ENCODE measurements at regions not wholly inside any gene's neighbourhood (a gene's known extent, or its start where the extent isn't known, plus 50 kb on each side); places are given as distances from the start of the nearest gene placed in this dataset.

DNA sequence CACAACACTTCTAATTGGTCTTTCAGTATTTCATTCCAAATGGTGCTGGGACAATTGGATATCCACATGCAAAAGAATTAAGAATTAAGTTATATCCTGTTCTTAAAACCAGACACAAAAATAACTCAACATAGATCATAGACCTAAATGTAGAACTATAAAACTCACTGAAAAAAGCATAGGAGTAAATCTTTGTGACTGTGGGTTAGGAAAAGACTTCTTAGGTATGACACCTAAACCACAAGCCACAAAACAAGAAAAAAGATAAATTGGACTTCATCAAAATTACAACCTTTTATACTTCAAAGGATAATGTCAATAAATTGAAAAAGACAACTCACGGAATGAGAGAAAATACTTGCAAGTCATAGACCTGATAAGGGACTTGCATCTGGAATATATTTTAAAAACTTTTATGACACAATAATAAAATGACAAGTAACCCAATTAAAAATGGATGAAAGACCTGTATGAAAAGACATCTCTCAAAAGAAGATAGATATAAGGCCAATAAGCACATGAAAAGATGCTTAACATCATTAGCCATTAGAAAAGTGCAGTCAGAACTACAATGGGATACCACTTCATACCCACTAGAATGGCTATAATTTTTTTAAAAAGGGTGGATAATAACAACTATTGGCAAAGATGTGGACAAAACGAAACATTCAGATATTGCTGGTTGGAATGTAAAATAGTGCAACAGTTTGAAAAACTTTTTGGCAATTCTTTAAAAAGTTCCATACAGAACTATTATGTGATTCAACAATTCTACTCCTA is 72.5 kb upstream of the SLC38A4 start:
- WGBS (ENCODE audit: missing lambda C conversion rate): 43% methylated on average over 2 of the region's 2 CpGs
- no peak for DNase-seq (ENCODE audit: low read depth in 1 of 2, low spot score in 1 of 2)
- H3K9me3 ChIP-seq: no peaks in the 10 kb centered on the region
- TF ChIP-seq TFCP2L1 (CRISPR knock-in tag; IDR thresholded peaks at IDR 0.05) (no peak), NR3C1 (IDR thresholded peaks at IDR 0.05) (no peak), TP53 (CRISPR knock-in tag; IDR thresholded peaks at IDR 0.05) (no peak), HOXB5 (CRISPR knock-in tag; IDR thresholded peaks at IDR 0.05) (no peak), ZNF302 (CRISPR knock-in tag; IDR thresholded peaks at IDR 0.05) (no peak)
- POLR2A ChIA-PET: no interaction called here
- no peaks in the 10 kb centered on the region for H3K4me1 ChIP-seq
- no peak overlapping the region for H3K4me3 ChIP-seq
- FAIRE-seq: peak; percentile 73
- H3K4me2 ChIP-seq: no peak overlapping the region
- no peak for ATAC-seq
- H3K27ac ChIP-seq: no peak overlapping the region
- CTCF ChIA-PET: no interaction called here

- ChIA-PET CTCF (no interaction called here), POLR2A (no interaction called here)
- 59% methylated on average over 1 of the region's 1 CpG for WGBS (ENCODE audit: missing lambda C conversion rate)
- no peak for TF ChIP-seq EHMT2 (IDR thresholded peaks at IDR 0.05; ENCODE audit: low read depth)
- no peak for TF ChIP-seq ZNF302 (CRISPR knock-in tag; IDR thresholded peaks at IDR 0.05)
- H3K4me2 ChIP-seq: no peak overlapping the region
- H3K9me3 ChIP-seq: no peaks in the 10 kb centered on the region
- no peak for DNase-seq (ENCODE audit: low read depth in 1 of 2, low spot score in 1 of 2)
- ATAC-seq: no peak
- H3K4me3 ChIP-seq: no peak overlapping the region
- FAIRE-seq: no peak
- H3K4me1 ChIP-seq: no peaks in the 10 kb centered on the region
- H3K27ac ChIP-seq: no peak overlapping the region
These were observed 73.2 kb upstream of the SLC38A4 start for GRCh38 chr12:46898989-46899388.

DNA sequence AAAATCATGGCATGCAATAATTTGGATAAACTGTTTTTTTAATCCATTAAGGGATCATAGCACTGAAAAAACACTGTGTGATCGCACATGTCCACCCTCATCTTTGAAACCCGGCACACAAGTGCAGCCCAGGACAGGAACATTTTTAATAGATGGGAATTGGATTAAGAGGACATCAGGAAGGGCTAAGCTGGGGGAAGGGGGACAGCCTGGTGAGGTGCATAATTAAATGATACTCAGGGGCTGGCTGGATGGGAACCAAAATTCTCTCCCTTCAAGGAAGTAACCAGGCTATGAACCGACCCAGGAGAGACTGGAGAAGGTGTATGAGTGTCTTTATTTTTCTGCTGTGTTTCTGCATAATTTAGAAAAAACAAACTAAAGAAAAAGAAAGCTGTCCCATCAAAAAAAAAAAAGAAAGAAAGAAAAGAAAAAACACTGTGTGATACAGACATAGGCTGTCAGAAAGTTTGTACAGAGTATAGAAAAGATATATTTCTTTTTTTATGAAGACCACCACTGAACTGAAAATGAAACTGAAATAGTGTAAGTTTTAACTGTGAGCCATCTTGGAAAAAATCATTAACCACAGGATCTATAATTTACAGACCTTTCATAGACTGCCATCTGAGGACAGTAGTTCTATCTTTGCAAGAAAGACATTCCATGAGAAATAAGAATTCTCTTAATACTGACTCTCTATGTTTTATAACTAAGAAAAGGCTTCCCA is 75.1 kb upstream of the SLC38A4 start:
- FAIRE-seq: no peak
- H3K4me1 ChIP-seq: no peaks in the 10 kb centered on the region
- TF ChIP-seq, protein P1, sequence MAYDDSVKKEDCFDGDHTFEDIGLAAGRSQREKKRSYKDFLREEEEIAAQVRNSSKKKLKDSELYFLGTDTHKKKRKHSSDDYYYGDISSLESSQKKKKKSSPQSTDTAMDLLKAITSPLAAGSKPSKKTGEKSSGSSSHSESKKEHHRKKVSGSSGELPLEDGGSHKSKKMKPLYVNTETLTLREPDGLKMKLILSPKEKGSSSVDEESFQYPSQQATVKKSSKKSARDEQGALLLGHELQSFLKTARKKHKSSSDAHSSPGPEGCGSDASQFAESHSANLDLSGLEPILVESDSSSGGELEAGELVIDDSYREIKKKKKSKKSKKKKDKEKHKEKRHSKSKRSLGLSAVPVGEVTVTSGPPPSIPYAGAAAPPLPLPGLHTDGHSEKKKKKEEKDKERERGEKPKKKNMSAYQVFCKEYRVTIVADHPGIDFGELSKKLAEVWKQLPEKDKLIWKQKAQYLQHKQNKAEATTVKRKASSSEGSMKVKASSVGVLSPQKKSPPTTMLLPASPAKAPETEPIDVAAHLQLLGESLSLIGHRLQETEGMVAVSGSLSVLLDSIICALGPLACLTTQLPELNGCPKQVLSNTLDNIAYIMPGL (CRISPR knock-in tag; IDR thresholded peaks at IDR 0.05; ENCODE audit: borderline replicate concordance): no peak
- TF ChIP-seq, protein P2, sequence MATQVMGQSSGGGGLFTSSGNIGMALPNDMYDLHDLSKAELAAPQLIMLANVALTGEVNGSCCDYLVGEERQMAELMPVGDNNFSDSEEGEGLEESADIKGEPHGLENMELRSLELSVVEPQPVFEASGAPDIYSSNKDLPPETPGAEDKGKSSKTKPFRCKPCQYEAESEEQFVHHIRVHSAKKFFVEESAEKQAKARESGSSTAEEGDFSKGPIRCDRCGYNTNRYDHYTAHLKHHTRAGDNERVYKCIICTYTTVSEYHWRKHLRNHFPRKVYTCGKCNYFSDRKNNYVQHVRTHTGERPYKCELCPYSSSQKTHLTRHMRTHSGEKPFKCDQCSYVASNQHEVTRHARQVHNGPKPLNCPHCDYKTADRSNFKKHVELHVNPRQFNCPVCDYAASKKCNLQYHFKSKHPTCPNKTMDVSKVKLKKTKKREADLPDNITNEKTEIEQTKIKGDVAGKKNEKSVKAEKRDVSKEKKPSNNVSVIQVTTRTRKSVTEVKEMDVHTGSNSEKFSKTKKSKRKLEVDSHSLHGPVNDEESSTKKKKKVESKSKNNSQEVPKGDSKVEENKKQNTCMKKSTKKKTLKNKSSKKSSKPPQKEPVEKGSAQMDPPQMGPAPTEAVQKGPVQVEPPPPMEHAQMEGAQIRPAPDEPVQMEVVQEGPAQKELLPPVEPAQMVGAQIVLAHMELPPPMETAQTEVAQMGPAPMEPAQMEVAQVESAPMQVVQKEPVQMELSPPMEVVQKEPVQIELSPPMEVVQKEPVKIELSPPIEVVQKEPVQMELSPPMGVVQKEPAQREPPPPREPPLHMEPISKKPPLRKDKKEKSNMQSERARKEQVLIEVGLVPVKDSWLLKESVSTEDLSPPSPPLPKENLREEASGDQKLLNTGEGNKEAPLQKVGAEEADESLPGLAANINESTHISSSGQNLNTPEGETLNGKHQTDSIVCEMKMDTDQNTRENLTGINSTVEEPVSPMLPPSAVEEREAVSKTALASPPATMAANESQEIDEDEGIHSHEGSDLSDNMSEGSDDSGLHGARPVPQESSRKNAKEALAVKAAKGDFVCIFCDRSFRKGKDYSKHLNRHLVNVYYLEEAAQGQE (IDR thresholded peaks at IDR 0.05): no peak
- TF ChIP-seq USF2 (IDR thresholded peaks at IDR 0.05) (no peak), GATA3 (IDR thresholded peaks at IDR 0.05; ENCODE audit: borderline replicate concordance) (no peak), RCOR1 (IDR thresholded peaks at IDR 0.05; ENCODE audit: low read depth, low read length) (no peak), HOXB5 (CRISPR knock-in tag; IDR thresholded peaks at IDR 0.05) (no peak), HES2 (IDR thresholded peaks at IDR 0.05) (no peak), POLR2A (IDR thresholded peaks at IDR 0.05; ENCODE audit: low read length) (no peak), ELK1 (IDR thresholded peaks at IDR 0.05; ENCODE audit: low read depth, low read length) (no peak), FOSB (CRISPR knock-in tag; IDR thresholded peaks at IDR 0.05) (no peak), CEBPB (IDR thresholded peaks at IDR 0.05) (no peak), CBX2 (IDR thresholded peaks at IDR 0.05; ENCODE audit: borderline replicate concordance, low read depth) (no peak), KDM5A (IDR thresholded peaks at IDR 0.05) (no peak), CHD4 (IDR thresholded peaks at IDR 0.05; ENCODE audit: borderline replicate concordance) (no peak), CHD2 (IDR thresholded peaks at IDR 0.05; ENCODE audit: low read length, partially characterized antibody) (no peak)
- TF ChIP-seq, protein P3, sequence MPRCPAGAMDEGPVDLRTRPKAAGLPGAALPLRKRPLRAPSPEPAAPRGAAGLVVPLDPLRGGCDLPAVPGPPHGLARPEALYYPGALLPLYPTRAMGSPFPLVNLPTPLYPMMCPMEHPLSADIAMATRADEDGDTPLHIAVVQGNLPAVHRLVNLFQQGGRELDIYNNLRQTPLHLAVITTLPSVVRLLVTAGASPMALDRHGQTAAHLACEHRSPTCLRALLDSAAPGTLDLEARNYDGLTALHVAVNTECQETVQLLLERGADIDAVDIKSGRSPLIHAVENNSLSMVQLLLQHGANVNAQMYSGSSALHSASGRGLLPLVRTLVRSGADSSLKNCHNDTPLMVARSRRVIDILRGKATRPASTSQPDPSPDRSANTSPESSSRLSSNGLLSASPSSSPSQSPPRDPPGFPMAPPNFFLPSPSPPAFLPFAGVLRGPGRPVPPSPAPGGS (IDR thresholded peaks at IDR 0.05): no peak
- TF ChIP-seq, protein P4, sequence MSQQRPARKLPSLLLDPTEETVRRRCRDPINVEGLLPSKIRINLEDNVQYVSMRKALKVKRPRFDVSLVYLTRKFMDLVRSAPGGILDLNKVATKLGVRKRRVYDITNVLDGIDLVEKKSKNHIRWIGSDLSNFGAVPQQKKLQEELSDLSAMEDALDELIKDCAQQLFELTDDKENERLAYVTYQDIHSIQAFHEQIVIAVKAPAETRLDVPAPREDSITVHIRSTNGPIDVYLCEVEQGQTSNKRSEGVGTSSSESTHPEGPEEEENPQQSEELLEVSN (IDR thresholded peaks at IDR 0.05; ENCODE audit: borderline replicate concordance, low read depth): no peak
- H3K4me3 ChIP-seq: no peak overlapping the region
- 51% methylated on average over 3 of the region's 3 CpGs for WGBS (ENCODE audit: missing lambda C conversion rate)
- no peaks in the 10 kb centered on the region for H3K9me3 ChIP-seq
- no peak overlapping the region for H3K4me2 ChIP-seq
- CTCF ChIA-PET: interaction anchor here (1.1 kb wide), 1 partner anchor 8 kb away, joined by 3 read pairs; no protein-coding TSS in a partner anchor
- POLR2A ChIA-PET: no interaction called here
- no peak overlapping the region for H3K27ac ChIP-seq
- no peak for ATAC-seq
- no peak for DNase-seq (ENCODE audit: low read depth in 1 of 2, low spot score in 1 of 2)
